ENCODE measurements at regions not wholly inside any gene's neighbourhood (a gene's known extent, or its start where the extent isn't known, plus 50 kb on each side); places are given as distances from the start of the nearest gene placed in this dataset.
"Not testable (repeated sequence)": the region's sequence is repeated elsewhere in the genome, so short reads cannot be mapped to it uniquely, and the experiment has no call there.

DNA sequence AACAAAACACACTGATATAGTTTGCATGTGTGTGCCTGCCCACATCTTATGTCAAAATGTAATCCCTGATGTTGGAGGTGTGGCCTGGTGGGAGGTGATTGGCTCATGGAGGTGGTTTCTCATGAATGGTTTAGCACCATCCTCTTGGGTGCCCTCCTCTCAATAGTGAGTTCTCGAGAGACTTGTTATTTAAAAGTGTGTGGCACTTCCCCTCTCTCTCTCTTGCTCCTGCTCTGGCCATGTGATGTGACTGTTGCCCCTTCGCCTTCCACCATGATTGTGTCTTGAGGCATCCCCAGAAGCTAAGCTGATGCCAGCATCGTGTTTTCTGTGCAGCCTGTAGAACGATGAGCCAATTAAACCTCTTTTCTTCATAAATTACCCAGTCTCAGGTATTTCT, 454.1 kb upstream of the DCN start:
- Mint-ChIP-seq H3K27me3 (peaks cover 14% of the 10 kb centered on the region), H3K4me1 (peaks cover 2% of the 10 kb centered on the region), H3K27ac (no peak overlapping the region), H3K4me3 (no peak overlapping the region), H3K9me3 (ENCODE audit: insufficient read depth) (peaks cover 2% of the 10 kb centered on the region)
- no peak overlapping the region for H2AFZ ChIP-seq (ENCODE audit: insufficient read depth, low read depth, low read length, poor library complexity, severe bottlenecking)
- H3K4me2 ChIP-seq (replicated peaks; ENCODE audit: low read depth, low read length, poor library complexity, severe bottlenecking): no peak overlapping the region
- 78% methylated on average over 1 of the region's 4 CpGs for WGBS (ENCODE audit: insufficient coverage)
- ATAC-seq (ENCODE audit: low read depth) (no peak), DNase-seq (no peak)
- H3K9me3 ChIP-seq (ENCODE audit: control extremely low read depth in 1 of 3, control insufficient read depth in 2 of 3, insufficient read depth in 1 of 3, low read length in 2 of 3): peaks cover 0 to 12% (median 0%) of the 10 kb centered on the region in 3 donors
- H3K27ac ChIP-seq (ENCODE audit: low read length in 2 of 2): no peak overlapping the region
- no peak overlapping the region for H3K4me3 ChIP-seq (ENCODE audit: control extremely low read depth in 1 of 5, extremely low read depth in 1 of 5, insufficient read depth in 1 of 5, low read depth in 2 of 5, low read length in 4 of 5)
- no peak for TF ChIP-seq EZH2 (IDR thresholded peaks at IDR 0.05; ENCODE audit: borderline replicate concordance, insufficient read depth, low read depth, low read length, poor library complexity, severe bottlenecking)
- TF ChIP-seq CTCF (IDR thresholded peaks at IDR 0.05): no peak
- no peak overlapping the region for H3K9ac ChIP-seq (ENCODE audit: low read length)
- intact Hi-C loops (cut with micrococcal nuclease): no loop called here
- no peaks in the 10 kb centered on the region for H3K79me2 ChIP-seq (ENCODE audit: control insufficient read depth, insufficient read depth, low read length)
- CTCF ChIA-PET: no interaction called here
- POLR2A ChIA-PET: no interaction called here
- peaks cover 0 to 2% (median 0%) of the 10 kb centered on the region in 4 experiments for H3K27me3 ChIP-seq (replicated peaks in 1 of 4; ENCODE audit: control extremely low read depth in 1 of 4, control insufficient read depth in 3 of 4, insufficient read depth in 4 of 4, low read length in 3 of 4)
- H4K20me1 ChIP-seq (ENCODE audit: control insufficient read depth, insufficient read depth, low read length, poor library complexity, severe bottlenecking): no peaks in the 10 kb centered on the region
- no peaks in the 10 kb centered on the region for H3K36me3 ChIP-seq (replicated peaks in 1 of 2; ENCODE audit: control extremely low read depth in 1 of 2, control insufficient read depth in 1 of 2, extremely low read depth in 1 of 2, insufficient read depth in 2 of 2, low read length in 1 of 2)
- no peaks in the 10 kb centered on the region for H3K4me1 ChIP-seq (ENCODE audit: control insufficient read depth in 2 of 2, insufficient read depth in 2 of 2, low read length in 2 of 2)

DNA sequence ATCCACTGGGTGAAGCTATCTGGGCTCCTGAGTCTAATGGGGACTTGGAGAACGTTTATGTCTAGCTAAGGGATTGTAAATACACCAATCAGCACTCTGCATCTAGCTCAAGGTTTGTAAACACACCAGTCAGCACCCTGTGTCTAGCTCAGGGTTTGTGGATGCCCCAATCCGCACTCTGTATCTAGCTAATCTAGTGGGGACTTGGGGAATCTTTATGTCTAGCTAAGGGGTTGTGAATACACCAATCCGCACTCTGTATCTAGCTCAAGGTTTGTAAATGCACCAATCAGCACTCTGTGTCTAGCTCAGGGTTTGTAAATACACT, 451.7 kb upstream of the DCN start:
- H3K36me3 ChIP-seq (replicated peaks in 1 of 2; ENCODE audit: control extremely low read depth in 1 of 2, control insufficient read depth in 1 of 2, extremely low read depth in 1 of 2, insufficient read depth in 2 of 2, low read length in 1 of 2); H3K27me3 ChIP-seq (replicated peaks in 1 of 4; ENCODE audit: control extremely low read depth in 1 of 4, control insufficient read depth in 3 of 4, insufficient read depth in 4 of 4, low read length in 3 of 4); H3K4me1 Mint-ChIP-seq; H3K4me3 Mint-ChIP-seq; H3K9ac ChIP-seq (ENCODE audit: low read length); H3K4me2 ChIP-seq (replicated peaks; ENCODE audit: low read depth, low read length, poor library complexity, severe bottlenecking); H3K4me1 ChIP-seq (ENCODE audit: control insufficient read depth in 2 of 2, insufficient read depth in 2 of 2, low read length in 2 of 2); H3K27ac Mint-ChIP-seq; H3K9me3 Mint-ChIP-seq (ENCODE audit: insufficient read depth); H2AFZ ChIP-seq (ENCODE audit: insufficient read depth, low read depth, low read length, poor library complexity, severe bottlenecking); DNase-seq; POLR2A ChIA-PET; CTCF ChIA-PET; H3K79me2 ChIP-seq (ENCODE audit: control insufficient read depth, insufficient read depth, low read length); H3K4me3 ChIP-seq (ENCODE audit: control extremely low read depth in 1 of 5, extremely low read depth in 1 of 5, insufficient read depth in 1 of 5, low read depth in 2 of 5, low read length in 4 of 5); intact Hi-C loops (cut with micrococcal nuclease); ATAC-seq (ENCODE audit: low read depth); H4K20me1 ChIP-seq (ENCODE audit: control insufficient read depth, insufficient read depth, low read length, poor library complexity, severe bottlenecking); H3K27ac ChIP-seq (ENCODE audit: low read length in 2 of 2): not testable (repeated sequence)
- WGBS (ENCODE audit: insufficient coverage): 100% methylated on average over 1 of the region's 3 CpGs
- H3K9me3 ChIP-seq (ENCODE audit: control extremely low read depth in 1 of 3, control insufficient read depth in 2 of 3, insufficient read depth in 1 of 3, low read length in 2 of 3): peaks cover 0 to 12% (median 0%) of the 10 kb centered on the region in 3 donors
- peaks cover 17% of the 10 kb centered on the region for H3K27me3 Mint-ChIP-seq
